SK-N-MC (cell line): ENCODE measurements at regions not wholly inside any gene's neighbourhood (a gene's known extent, or its start where the extent isn't known, plus 50 kb on each side); places are given as distances from the start of the nearest gene placed in this dataset.
"Not testable (repeated sequence)": the region's sequence is repeated elsewhere in the genome, so short reads cannot be mapped to it uniquely, and the experiment has no call there.

ENCODE experiments used
- EZH2 ChIP-seq: fragments of 200-600 bp; sonication (generic); IDR thresholded peaks from one replicate; pipeline ENCODE4 v1.6.1; 2017; ENCODE audit warnings: antibody characterized with exemption
- FOXP2 ChIP-seq: optimal IDR thresholded peaks from 2 replicates; pipeline ENCODE3; 2011; ENCODE audit warnings: mild to moderate bottlenecking, moderate library complexity; ENCODE audit not compliant: insufficient read depth; ENCODE audit errors: extremely low read length, control extremely low read depth
- POLR2AphosphoS5 ChIP-seq: IDR thresholded peaks from 2 replicates; pipeline ENCODE4 v1.6.1; 2012; ENCODE audit warnings: mild to moderate bottlenecking, low read depth, low read length, borderline replicate concordance

GRCh38 chr12:127140864-127141484 is 1126.0 kb upstream of the TMEM132C start:
- TF ChIP-seq EZH2, POLR2AphosphoS5, FOXP2: not testable (repeated sequence)
